ENCODE measurements at regions not wholly inside any gene's neighbourhood (a gene's known extent, or its start where the extent isn't known, plus 50 kb on each side); places are given as distances from the start of the nearest gene placed in this dataset.

GRCh38 chr11:71144736-71145135 lies 107.6 kb downstream of the SHANK2 start:
- TF ChIP-seq CTCF (IDR thresholded peaks at IDR 0.05; ENCODE audit: low read depth, low read length, poor library complexity, severe bottlenecking) = no peak
- no peak for TF ChIP-seq EZH2phosphoT487 (IDR thresholded peaks at IDR 0.05; ENCODE audit: borderline replicate concordance, low read length)

Measured in DOHH2 (cell line).